A549 (cell line): ENCODE measurements at regions not wholly inside any gene's neighbourhood (a gene's known extent, or its start where the extent isn't known, plus 50 kb on each side); places are given as distances from the start of the nearest gene placed in this dataset.
"Not testable (repeated sequence)": the region's sequence is repeated elsewhere in the genome, so short reads cannot be mapped to it uniquely, and the experiment has no call there.

Experiments used
- ATAC-seq, 2 experiments: fragments of 200-7000 bp in 1 of 2; fragments of >200 bp in 1 of 2; cut with Nextera tagmentation in 1 of 2; cut with Tn5 transposase in 1 of 2; 3 replicates each; pipeline versions ENCODE4 v1.8.0 to v1.9.1; 2018 to 2020; ENCODE audit warnings: mild to moderate bottlenecking in 1 of 2, moderate library complexity in 1 of 2
- CTCF ChIA-PET: fragments of 300-600 bp; sonication (Branson Sonifier 250); formaldehyde crosslinking; extraction: SDS; loops from one replicate; lab custom pipeline; 2021; ENCODE audit warnings: antibody characterized with exemption, inconsistent platforms; lab: Yijun Ruan, JAX
- POLR2A ChIA-PET: fragments of 350-600 bp; formaldehyde crosslinking; extraction: SDS; loops from one replicate; lab custom pipeline; 2021; ENCODE audit warnings: antibody characterized with exemption, inconsistent platforms; lab: Yijun Ruan, JAX
- DNase-seq, 2 experiments: peaks; one replicate each; pipeline versions ENCODE4 v3.0.0 to v3.0.0-alpha.2; 2011 to 2016; ENCODE audit warnings: low read depth in 1 of 2, low spot score in 1 of 2
- FAIRE-seq: peaks from 2 replicates; lab custom pipeline; 2011; peaks lifted over from hg19 to GRCh38; lab: Jason Lieb, UNC
- H3K27ac ChIP-seq, 2 experiments: fragments of >200 bp; sonication (Bioruptor Twin); formaldehyde crosslinking; 3 replicates each; pipeline ENCODE4 v1.5.1; 2016 to 2017
- H3K4me1 ChIP-seq: fragments of >200 bp; sonication (Bioruptor Twin); formaldehyde crosslinking; 3 replicates; pipeline ENCODE4 v1.6.1; 2016
- H3K4me2 ChIP-seq: fragments of >200 bp; sonication (Bioruptor Twin); formaldehyde crosslinking; 3 replicates; pipeline ENCODE4 v1.6.1; 2016
- H3K4me3 ChIP-seq: fragments of >200 bp; sonication (Bioruptor Twin); formaldehyde crosslinking; 3 replicates; pipeline ENCODE4 v1.5.1; 2016
- H3K9me3 ChIP-seq: fragments of >200 bp; sonication (Bioruptor Twin); formaldehyde crosslinking; 3 replicates; pipeline ENCODE4 v1.6.1; 2016
- WGBS: methylation state at CpG from one replicate; pipeline ENCODE4 v1.1.6; 2017; ENCODE audit errors: missing lambda C conversion rate; 5-methylcytosine and 5-hydroxymethylcytosine counted together

DNA sequence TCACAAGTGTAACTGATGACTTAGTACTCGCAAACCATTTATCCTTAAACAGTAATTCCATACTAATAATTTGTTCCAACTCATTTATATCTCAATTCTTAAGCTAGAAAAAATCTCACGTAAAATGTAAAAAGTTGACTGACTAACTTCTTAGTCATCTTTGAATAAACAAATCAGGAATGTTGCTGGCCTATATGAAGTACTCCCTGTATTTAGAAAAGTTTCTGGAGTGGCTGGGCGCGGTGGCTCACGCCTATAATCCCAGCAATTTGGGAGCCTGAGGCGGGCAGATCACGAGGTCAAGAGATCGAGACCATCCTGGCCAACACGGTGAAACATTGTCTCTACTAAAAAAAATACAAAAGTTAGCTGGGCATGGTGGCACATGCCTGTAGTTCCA lies 220.6 kb upstream of the FAM240B start:
- H3K4me1 ChIP-seq, H3K27ac ChIP-seq, H3K9me3 ChIP-seq, POLR2A ChIA-PET, DNase-seq, FAIRE-seq, H3K4me3 ChIP-seq, CTCF ChIA-PET, H3K4me2 ChIP-seq: not testable (repeated sequence)
- ATAC-seq: peak; percentile 71 to 87; a peak in 5 of 6 replicates
- WGBS: no CpG with 5 or more reads among the region's 9 CpGs

DNA sequence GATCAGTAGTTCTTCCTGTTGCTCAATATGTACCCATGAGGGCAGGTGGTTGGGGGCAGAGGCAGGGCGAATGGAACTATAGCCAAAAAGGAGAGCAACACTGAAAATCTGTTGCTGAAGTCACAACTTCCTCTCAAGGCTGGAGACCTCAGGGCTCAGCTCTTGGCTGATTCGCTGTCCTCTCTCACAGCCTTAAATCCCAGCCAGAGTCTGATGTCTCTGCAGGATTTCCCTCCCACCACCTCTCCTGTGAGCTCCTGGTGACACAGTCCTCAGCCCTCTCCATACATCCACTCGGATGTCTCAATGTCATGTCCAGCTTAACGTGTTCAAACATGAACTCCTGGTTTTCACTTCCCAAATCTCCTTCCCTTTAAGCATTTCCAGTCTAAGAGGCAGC lies 218.7 kb upstream of the FAM240B start:
- DNase-seq, H3K27ac ChIP-seq, CTCF ChIA-PET, H3K4me2 ChIP-seq, H3K4me1 ChIP-seq, H3K9me3 ChIP-seq, POLR2A ChIA-PET, FAIRE-seq, H3K4me3 ChIP-seq: not testable (repeated sequence)
- ATAC-seq: peak; percentile 61 to 66; a peak in 4 of 6 replicates
- WGBS: 73% methylated on average over 1 of the region's 4 CpGs

DNA sequence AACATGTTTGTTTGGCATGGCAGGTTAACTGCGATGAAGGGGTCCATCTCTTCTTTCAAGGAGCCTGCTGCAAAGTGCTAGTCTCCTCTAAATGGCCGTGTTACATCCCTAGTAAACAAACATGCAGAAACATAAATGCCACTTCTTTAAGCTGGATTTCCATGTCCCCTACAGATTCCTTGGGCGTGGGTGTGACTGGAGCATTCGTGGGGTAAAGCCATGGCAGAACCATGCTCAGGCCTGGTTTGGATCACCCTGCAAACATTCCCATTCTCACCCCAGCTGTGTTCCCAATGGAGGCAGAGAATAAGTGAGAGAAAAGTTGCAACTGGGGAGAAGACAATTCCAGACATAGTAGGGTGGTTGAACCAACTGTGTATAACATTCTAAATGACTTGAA lies 208.0 kb upstream of the FAM240B start:
- H3K27ac ChIP-seq, DNase-seq, CTCF ChIA-PET, FAIRE-seq, H3K4me3 ChIP-seq, H3K4me1 ChIP-seq, POLR2A ChIA-PET, H3K4me2 ChIP-seq, H3K9me3 ChIP-seq: not testable (repeated sequence)
- ATAC-seq: 0 out of 6 replicates have a peak, but pooled peaks of 1 of the 2 experiments have one; percentile 24
- 79% methylated on average over 2 of the region's 4 CpGs for WGBS

DNA sequence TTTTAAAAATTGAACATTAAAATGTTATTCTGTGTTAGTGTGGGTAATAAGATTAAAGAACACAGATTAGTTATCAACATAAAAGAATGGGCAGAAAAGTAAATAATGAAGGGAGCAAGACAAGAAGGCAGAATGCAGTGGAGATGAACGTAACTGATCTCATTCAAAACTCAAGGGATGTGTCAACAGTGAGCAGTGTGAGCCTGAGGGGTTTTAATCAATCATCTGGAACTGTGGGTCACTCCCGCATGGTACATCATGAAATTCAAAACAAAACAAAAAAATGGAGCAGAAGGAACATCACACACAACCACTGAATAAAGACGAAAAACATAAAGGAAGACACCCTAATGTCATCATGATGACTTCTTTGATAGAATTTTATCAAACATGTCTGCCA lies 206.6 kb upstream of the FAM240B start:
- H3K4me3 ChIP-seq, H3K4me2 ChIP-seq, DNase-seq, H3K27ac ChIP-seq, H3K9me3 ChIP-seq, FAIRE-seq, H3K4me1 ChIP-seq, CTCF ChIA-PET, ATAC-seq, POLR2A ChIA-PET: not testable (repeated sequence)
- no CpG with 5 or more reads among the region's 3 CpGs for WGBS

DNA sequence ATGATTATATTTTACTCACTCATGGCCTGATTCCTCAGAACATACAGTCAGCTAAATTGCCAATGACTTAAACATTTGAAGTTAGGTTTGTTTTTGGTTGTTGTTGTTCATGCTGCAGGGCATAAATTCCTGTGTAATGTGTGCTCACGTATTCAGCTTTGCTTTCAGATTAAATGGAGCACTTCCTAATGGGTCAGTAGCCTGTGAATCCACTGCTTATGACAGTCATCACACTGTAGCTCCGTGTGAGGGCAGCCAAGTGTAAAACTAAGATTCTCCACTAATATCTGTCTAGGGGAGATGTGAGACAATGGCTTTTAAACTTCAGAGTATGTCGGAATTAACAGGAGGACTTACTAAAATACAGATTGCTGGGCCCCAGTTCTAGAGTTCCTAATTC lies 201.3 kb upstream of the FAM240B start:
- H3K4me1 ChIP-seq, ATAC-seq, H3K9me3 ChIP-seq, H3K4me2 ChIP-seq, FAIRE-seq, CTCF ChIA-PET, H3K27ac ChIP-seq, POLR2A ChIA-PET, DNase-seq, H3K4me3 ChIP-seq: not testable (repeated sequence)
- WGBS: no CpG with 5 or more reads among the region's 3 CpGs

DNA sequence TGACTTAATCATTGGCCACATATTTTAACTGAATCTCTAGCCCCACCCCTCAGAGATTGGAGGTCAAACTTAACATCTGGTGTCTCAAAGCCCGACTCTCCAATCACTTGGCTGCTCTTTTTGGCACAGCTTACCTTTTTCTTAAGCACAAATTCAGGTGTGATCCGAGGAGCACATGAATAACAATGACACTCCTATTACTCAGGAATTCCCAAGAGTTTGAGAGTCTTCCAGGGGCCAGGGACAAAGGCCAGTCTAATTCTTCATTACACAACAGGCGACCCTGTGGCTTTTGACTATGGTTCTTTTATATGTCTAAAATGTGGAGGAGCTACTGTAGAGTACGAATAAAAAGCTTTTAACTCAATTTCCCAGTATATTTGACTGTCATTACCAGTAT lies 190.7 kb upstream of the FAM240B start:
- ATAC-seq, H3K4me2 ChIP-seq, POLR2A ChIA-PET, H3K4me1 ChIP-seq, H3K9me3 ChIP-seq, H3K4me3 ChIP-seq, FAIRE-seq, DNase-seq, H3K27ac ChIP-seq, CTCF ChIA-PET: not testable (repeated sequence)
- 63% methylated on average over 4 of the region's 4 CpGs for WGBS

DNA sequence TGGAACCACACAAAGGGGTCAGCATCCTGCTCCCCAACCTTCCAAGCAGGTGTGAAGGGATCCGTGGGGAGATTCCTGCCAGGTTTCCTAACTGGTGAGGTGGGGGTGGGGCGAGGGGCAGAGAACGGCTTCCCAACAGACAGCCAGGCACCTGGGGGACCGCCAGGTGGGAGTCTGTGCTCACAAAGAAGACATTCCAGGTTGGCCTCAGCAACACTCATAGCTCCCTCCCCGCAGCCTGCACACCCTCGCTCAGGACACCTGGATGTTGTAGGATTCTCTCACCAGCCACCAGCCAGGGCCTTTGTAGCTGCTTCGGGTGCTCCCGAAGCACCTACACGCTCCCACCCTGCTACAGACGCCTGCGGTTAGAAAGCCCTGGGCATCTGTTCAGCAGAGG lies 184.8 kb upstream of the FAM240B start:
- no CpG with 5 or more reads among the region's 11 CpGs for WGBS
- H3K27ac ChIP-seq, H3K4me2 ChIP-seq, FAIRE-seq, DNase-seq, ATAC-seq, H3K4me3 ChIP-seq, CTCF ChIA-PET, POLR2A ChIA-PET, H3K4me1 ChIP-seq, H3K9me3 ChIP-seq: not testable (repeated sequence)

DNA sequence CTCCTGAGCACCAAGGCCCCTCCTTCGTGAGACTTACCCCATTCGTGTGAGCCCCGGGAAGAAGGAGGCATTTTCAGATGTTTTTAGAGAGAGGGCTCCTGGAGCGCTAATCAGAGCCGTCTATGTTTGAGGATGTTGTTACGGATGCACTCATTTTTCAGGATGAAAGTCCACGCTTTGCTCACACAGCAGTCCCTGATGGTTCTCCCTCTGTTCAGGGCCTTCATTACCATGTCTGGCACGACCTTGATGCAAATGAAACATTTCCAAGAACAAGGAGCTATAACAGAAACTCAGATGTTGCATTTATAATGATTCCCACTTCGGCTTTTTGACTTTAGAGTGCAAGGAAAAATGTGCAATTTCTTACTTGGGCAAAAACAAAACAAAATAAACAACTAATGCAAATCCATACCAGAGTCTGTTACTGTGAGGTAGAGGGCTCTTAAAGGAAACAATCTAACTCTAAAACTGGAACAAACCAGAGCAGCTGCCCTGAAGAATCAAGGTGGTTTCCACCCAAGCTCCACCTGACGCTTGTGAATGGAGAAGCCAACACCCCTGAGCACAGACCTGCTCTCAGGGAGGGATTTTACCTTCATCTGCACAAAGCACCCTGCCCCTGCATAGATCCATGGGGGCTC lies 181.7 kb upstream of the FAM240B start:
- ATAC-seq, H3K27ac ChIP-seq, CTCF ChIA-PET, FAIRE-seq, DNase-seq, H3K4me1 ChIP-seq, H3K4me3 ChIP-seq, POLR2A ChIA-PET, H3K4me2 ChIP-seq, H3K9me3 ChIP-seq: not testable (repeated sequence)
- no CpG with 5 or more reads among the region's 10 CpGs for WGBS

DNA sequence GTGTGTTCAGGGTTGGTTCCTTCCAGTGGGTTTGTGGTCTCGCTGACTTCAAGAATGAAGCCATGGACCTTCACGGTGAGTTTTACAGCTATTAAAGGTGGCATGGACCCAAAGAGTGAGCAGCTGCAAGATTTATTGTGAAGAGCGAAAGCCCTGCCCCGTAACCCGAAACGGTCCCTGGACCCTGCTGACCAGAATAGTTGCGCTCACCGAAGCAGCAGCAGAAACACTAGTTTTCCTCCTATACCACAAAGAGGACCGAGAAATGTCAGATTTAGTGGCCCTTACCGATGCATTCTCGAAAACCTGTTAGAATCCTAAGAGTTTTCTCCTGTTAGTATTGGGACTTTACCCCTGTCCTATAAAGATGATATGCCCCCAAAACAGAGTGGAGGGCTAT lies 176.5 kb upstream of the FAM240B start:
- H3K27ac ChIP-seq, ATAC-seq, H3K4me3 ChIP-seq, CTCF ChIA-PET, DNase-seq, H3K4me2 ChIP-seq, H3K4me1 ChIP-seq, FAIRE-seq, POLR2A ChIA-PET, H3K9me3 ChIP-seq: not testable (repeated sequence)
- 96% methylated on average over 8 of the region's 11 CpGs for WGBS

DNA sequence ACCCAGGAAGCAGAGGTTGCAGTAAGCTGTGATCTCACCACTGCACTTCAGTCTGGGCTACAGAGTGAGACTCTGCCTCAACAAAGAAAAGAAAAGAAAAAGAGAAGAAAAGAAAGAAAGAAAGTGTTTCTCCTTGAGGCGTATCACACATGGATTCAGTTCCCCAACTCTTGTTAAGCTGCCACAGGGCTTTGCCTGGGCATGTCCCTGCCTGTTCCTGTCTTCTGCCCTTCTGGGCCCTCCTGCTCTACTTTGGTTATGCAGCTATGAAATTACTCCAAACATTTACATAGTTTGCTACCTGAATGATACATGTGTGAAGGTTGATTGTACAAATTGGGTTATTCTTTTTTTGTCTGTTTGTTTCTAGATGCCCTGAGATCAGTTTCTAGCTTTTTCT lies 175.3 kb upstream of the FAM240B start:
- DNase-seq, H3K4me2 ChIP-seq, POLR2A ChIA-PET, H3K9me3 ChIP-seq, ATAC-seq, FAIRE-seq, CTCF ChIA-PET, H3K4me3 ChIP-seq, H3K27ac ChIP-seq, H3K4me1 ChIP-seq: not testable (repeated sequence)
- no CpG with 5 or more reads among the region's 1 CpG for WGBS

DNA sequence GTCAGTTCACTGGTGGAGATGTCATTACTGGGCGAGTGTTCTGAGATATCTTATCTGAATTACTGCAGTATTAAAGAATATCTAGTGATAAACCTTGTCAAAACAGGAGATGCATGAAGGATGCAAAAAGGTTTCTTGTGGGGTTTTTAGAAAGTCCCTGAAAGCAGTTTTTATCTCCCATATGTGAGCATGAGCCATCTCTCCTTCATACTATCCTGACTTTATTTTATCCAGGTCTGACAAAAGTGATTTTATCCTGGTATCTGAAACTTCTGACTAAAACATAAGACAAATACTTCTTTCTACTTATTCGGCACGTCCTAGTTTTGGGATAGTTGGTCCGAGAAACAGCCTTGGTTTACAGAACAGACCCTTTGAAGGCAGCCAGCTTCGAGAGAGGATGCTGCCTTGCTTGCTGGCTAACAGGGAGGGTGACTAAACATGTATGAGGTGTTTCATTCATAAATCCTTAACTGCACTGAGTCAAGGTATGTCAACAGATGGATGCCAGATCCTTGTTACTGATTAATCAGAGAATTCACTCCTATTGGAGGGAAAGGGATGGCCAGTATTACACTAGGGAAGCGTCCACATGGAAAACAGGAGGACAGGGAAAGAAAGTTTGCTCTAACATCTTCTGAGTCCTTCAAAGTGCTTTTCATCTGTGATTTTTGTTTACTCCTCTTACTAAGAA lies 172.8 kb upstream of the FAM240B start:
- DNase-seq, CTCF ChIA-PET, POLR2A ChIA-PET, H3K4me2 ChIP-seq, H3K4me3 ChIP-seq, FAIRE-seq, H3K9me3 ChIP-seq, H3K4me1 ChIP-seq, H3K27ac ChIP-seq: not testable (repeated sequence)
- 19% methylated on average over 5 of the region's 6 CpGs for WGBS
- peak; percentile 98 to 99 for ATAC-seq
